ENCODE measurements at regions not wholly inside any gene's neighbourhood (a gene's known extent, or its start where the extent isn't known, plus 50 kb on each side); places are given as distances from the start of the nearest gene placed in this dataset.

- H3K9me3 ChIP-seq, result no peaks in the 10 kb centered on the region
- H3K27ac ChIP-seq, result no peak overlapping the region
- no peaks in the 10 kb centered on the region for H3K4me1 ChIP-seq
- no peak overlapping the region for H3K4me3 ChIP-seq
- TF ChIP-seq CTCF (IDR thresholded peaks at IDR 0.05), result no peak
- no peak for TF ChIP-seq POLR2A (IDR thresholded peaks at IDR 0.05)
- DNase-seq (no peak), ATAC-seq (no peak)
- intact Hi-C loops (cut with DNase I), result no loop called here
- no peaks in the 10 kb centered on the region for H3K36me3 ChIP-seq (replicated peaks in 1 of 2; ENCODE audit: insufficient read depth in 1 of 2, low read depth in 2 of 2)
- no peaks in the 10 kb centered on the region for H3K27me3 ChIP-seq
- WGBS, 2 donors, result 34 to 49% methylated on average over 5 of the region's 5 CpGs
Measured at GRCh38 chr20:48478370-48478769, 349.4 kb downstream of the PREX1 start.

- DNase-seq (no peak), ATAC-seq (no peak)
- WGBS, 2 donors, result 58 to 62% methylated on average over 11 of the region's 11 CpGs
- intact Hi-C loops (cut with DNase I), result no loop called here
- no peak for TF ChIP-seq POLR2A (IDR thresholded peaks at IDR 0.05)
- no peaks in the 10 kb centered on the region for H3K27me3 ChIP-seq
- no peaks in the 10 kb centered on the region for H3K36me3 ChIP-seq (replicated peaks in 1 of 2; ENCODE audit: insufficient read depth in 1 of 2, low read depth in 2 of 2)
- H3K4me3 ChIP-seq, result no peak overlapping the region
- no peaks in the 10 kb centered on the region for H3K4me1 ChIP-seq
- H3K9me3 ChIP-seq, result no peaks in the 10 kb centered on the region
- no peak overlapping the region for H3K27ac ChIP-seq
Measured at GRCh38 chr20:48476854-48477253, 350.9 kb downstream of the PREX1 start.

- Histone ChIP-seq H3K9me3 (no peaks in the 10 kb centered on the region), H3K36me3 (replicated peaks in 1 of 2; ENCODE audit: insufficient read depth in 1 of 2, low read depth in 2 of 2) (no peaks in the 10 kb centered on the region), H3K4me1 (no peaks in the 10 kb centered on the region), H3K27me3 (no peaks in the 10 kb centered on the region), H3K27ac (no peak overlapping the region), H3K4me3 (no peak overlapping the region)
- intact Hi-C loops (cut with DNase I), result no loop called here
- DNase-seq, result no peak
- ATAC-seq, result no peak
- no peak for TF ChIP-seq POLR2A (IDR thresholded peaks at IDR 0.05)
- TF ChIP-seq CTCF (IDR thresholded peaks at IDR 0.05), result no peak
- 42 to 55% methylated on average over 5 of the region's 5 CpGs for WGBS, 2 donors
Measured at GRCh38 chr20:48474022-48474421, 353.8 kb downstream of the PREX1 start.

GRCh38 chr20:48471759-48472408, 355.9 kb downstream of the PREX1 start:
- Histone ChIP-seq H3K36me3 (replicated peaks in 1 of 2; ENCODE audit: insufficient read depth in 1 of 2, low read depth in 2 of 2) (no peaks in the 10 kb centered on the region), H3K4me3 (no peak overlapping the region), H3K27me3 (no peaks in the 10 kb centered on the region), H3K4me1 (no peaks in the 10 kb centered on the region), H3K27ac (no peak overlapping the region), H3K9me3 (no peaks in the 10 kb centered on the region)
- DNase-seq (no peak), ATAC-seq (no peak)
- TF ChIP-seq CTCF (IDR thresholded peaks at IDR 0.05), result no peak
- intact Hi-C loops (cut with DNase I), result no loop called here
- WGBS, 2 donors, result 45 to 46% methylated on average over 9 of the region's 9 CpGs

- Histone ChIP-seq H3K27me3 (no peaks in the 10 kb centered on the region), H3K27ac (no peak overlapping the region), H3K4me1 (no peaks in the 10 kb centered on the region), H3K36me3 (replicated peaks in 1 of 2; ENCODE audit: insufficient read depth in 1 of 2, low read depth in 2 of 2) (no peaks in the 10 kb centered on the region), H3K4me3 (no peak overlapping the region), H3K9me3 (no peaks in the 10 kb centered on the region)
- ATAC-seq (no peak), DNase-seq (no peak)
- intact Hi-C loops (cut with DNase I), result no loop called here
- TF ChIP-seq CTCF (IDR thresholded peaks at IDR 0.05) (no peak), POLR2A (IDR thresholded peaks at IDR 0.05) (no peak)
- whole genome bisulfite sequencing, 2 donors, result 42 to 48% methylated on average over 5 of the region's 5 CpGs
Measured at GRCh38 chr20:48471176-48471575, 356.6 kb downstream of the PREX1 start.

Data from body of pancreas (tissue), 4 donors.